Activated naive CD8-positive, alpha-beta T cell treated with anti-CD3 and anti-CD28 coated beads, Interleukin-2, amount 50 U/mL, for 24 hours (primary cell): ENCODE measurements at regions not wholly inside any gene's neighbourhood (a gene's known extent, or its start where the extent isn't known, plus 50 kb on each side); places are given as distances from the start of the nearest gene placed in this dataset.
"Not testable (repeated sequence)": the region's sequence is repeated elsewhere in the genome, so short reads cannot be mapped to it uniquely, and the experiment has no call there.

Experiments
- ATAC-seq: fragments of 150-1000 bp; cut with Tn5 transposase; one replicate; pipeline ENCODE4 v1.10.0; 2021
- DNase-seq: peaks from one replicate; pipeline ENCODE4 v3.0.0; 2021
- H3K27ac Mint-ChIP-seq: one replicate; pipeline ENCODE4 v1.8.0; 2021; ENCODE audit warnings: mild to moderate bottlenecking, mixed read lengths
- H3K27me3 Mint-ChIP-seq: one replicate; pipeline ENCODE4 v1.8.0; 2021; ENCODE audit warnings: mixed read lengths
- H3K36me3 Mint-ChIP-seq: one replicate; pipeline ENCODE4 v1.8.0; 2021; ENCODE audit warnings: low read depth, mixed read lengths
- H3K4me1 Mint-ChIP-seq: one replicate; pipeline ENCODE4 v1.8.0; 2021; ENCODE audit warnings: mixed read lengths
- H3K4me3 Mint-ChIP-seq: one replicate; pipeline ENCODE4 v1.8.0; 2021; ENCODE audit warnings: mild to moderate bottlenecking, moderate library complexity, mixed read lengths
- H3K9me3 Mint-ChIP-seq: one replicate; pipeline ENCODE4 v1.8.0; 2021; ENCODE audit warnings: mixed read lengths

DNA sequence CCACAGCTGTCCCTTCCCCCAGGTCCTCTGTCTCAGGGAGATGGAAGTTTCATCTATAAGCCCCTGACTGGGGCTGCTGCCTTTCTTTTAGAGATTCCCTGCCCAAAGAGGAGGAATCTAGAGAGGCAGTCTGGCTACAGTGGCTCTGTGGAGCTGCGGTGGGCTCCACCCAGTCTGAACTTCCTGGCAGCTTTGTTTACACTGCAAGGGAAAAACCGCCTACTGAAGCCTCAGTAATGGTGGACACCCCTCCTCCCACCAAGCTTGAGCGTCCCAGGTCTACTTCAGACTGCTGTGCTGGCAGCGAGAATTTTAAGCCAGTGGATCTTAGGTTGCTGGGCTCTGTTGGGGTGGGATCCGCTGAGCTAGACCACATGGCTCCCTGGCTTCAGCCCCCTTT lies 184.1 kb upstream of the SLC35B3 start:
- H3K4me1 Mint-ChIP-seq, H3K36me3 Mint-ChIP-seq, DNase-seq, ATAC-seq, H3K27ac Mint-ChIP-seq, H3K27me3 Mint-ChIP-seq, H3K4me3 Mint-ChIP-seq: not testable (repeated sequence)
- peaks cover 29% of the 10 kb centered on the region for H3K9me3 Mint-ChIP-seq

DNA sequence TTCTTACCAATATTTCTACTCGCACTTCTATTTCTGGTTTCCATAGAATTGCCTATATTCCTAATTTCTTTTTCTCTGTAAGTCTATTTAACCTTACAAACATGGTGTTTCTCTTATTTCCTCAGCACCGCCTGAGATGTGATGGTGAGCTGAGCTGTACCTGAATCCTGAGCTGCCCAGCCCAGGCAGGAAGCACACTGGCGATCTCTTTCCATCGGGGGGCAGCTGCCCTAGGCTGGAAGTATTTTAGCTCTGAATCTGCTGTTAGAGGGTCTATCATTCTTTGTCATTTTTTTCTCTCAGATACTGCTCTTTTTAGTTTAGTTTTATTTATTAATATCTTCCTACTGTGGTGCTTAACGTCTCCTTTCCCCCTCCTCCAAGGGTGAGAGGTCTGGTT lies 173.4 kb upstream of the SLC35B3 start:
- Mint-ChIP-seq H3K4me3 (no peak overlapping the region), H3K4me1 (no peaks in the 10 kb centered on the region), H3K36me3 (no peaks in the 10 kb centered on the region), H3K9me3 (peaks cover 16% of the 10 kb centered on the region), H3K27me3 (no peaks in the 10 kb centered on the region), H3K27ac (no peak overlapping the region)
- ATAC-seq (no peak), DNase-seq (no peak)

DNA sequence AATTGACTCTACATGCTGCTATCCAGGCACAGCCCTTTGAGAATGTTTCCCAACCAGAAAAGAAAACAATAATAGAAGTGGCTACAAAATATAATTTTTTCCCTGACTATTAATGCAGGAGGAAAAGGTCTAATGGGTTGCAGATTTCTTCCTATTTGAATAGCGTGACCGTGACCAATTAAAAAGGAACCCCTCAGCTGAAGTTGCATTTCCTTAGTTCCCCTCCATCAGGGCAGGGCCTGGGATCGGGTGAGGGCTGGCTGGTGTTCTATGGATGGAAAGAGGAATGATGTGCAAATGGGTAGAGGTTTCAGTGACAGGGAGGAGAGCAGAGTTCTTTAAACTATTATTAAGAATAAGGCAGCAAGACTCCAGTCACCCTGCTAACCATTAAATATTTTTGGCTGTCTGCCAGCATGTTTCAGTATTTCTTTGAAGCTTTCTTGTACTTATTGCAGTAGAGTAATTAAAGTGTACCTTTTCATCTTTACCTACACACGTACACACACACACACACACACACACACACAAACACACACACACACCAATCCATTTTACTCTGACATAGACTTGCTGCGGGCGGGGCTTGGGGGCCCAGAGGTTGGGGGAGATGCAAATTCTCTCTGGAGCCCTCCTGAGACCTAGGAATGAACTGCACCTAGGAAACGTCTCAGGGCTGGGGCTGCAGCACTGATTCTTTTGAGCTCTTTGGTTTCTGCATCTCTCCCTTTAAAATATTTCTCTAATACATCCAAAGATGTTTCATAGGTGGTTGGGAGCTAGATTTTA lies 154.8 kb upstream of the SLC35B3 start:
- Mint-ChIP-seq H3K4me1 (no peaks in the 10 kb centered on the region), H3K36me3 (no peaks in the 10 kb centered on the region), H3K27ac (no peak overlapping the region), H3K27me3 (no peaks in the 10 kb centered on the region), H3K9me3 (peaks cover 23% of the 10 kb centered on the region), H3K4me3 (no peak overlapping the region)
- ATAC-seq (no peak), DNase-seq (no peak)

DNA sequence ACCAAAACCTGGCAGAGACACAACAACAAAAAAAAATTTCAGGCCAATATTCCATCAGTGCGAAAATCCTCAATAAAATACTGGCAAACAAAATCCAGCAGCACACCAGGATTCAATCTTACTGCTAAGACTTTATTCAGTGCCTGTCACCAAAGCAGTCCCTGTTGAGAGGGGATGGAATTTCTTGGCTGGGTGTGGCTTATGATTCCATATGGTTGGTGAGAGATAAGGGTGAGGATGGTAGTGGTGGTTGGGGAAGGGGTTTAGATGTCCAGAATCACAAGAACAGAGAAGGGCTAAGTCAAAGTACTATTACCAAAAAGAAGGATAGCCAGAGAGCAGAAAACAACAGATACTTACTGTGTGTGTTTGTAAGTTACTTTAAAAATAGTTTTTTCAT lies 152.8 kb upstream of the SLC35B3 start:
- Mint-ChIP-seq H3K9me3 (peaks cover 13% of the 10 kb centered on the region), H3K36me3 (no peaks in the 10 kb centered on the region), H3K27me3 (no peaks in the 10 kb centered on the region), H3K4me1 (no peaks in the 10 kb centered on the region), H3K4me3 (no peak overlapping the region), H3K27ac (no peak overlapping the region)
- ATAC-seq, result no peak
- no peak for DNase-seq

DNA sequence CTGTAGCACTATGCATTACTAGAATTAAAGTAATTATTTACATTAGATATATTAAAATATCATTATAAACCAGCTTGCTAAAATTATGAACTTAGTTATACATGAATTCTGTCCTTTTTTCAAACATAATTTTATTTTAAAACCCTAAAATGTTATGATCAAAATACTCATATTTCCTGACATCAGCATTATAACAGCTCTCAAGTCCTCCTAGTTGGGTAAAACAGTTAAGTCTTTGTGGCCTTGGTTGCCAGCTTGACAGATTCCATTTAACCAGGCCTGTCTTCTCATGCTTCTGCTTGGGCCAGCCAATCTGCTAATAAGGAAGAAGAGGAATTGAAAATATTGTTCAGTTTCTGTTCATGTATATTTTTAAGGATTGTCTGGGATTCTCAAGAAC lies 147.9 kb upstream of the SLC35B3 start:
- no peak for DNase-seq
- Mint-ChIP-seq H3K36me3 (no peaks in the 10 kb centered on the region), H3K4me1 (no peaks in the 10 kb centered on the region), H3K27me3 (no peaks in the 10 kb centered on the region), H3K27ac (no peak overlapping the region), H3K4me3 (no peak overlapping the region), H3K9me3 (peaks cover 7% of the 10 kb centered on the region)
- ATAC-seq, result no peak

DNA sequence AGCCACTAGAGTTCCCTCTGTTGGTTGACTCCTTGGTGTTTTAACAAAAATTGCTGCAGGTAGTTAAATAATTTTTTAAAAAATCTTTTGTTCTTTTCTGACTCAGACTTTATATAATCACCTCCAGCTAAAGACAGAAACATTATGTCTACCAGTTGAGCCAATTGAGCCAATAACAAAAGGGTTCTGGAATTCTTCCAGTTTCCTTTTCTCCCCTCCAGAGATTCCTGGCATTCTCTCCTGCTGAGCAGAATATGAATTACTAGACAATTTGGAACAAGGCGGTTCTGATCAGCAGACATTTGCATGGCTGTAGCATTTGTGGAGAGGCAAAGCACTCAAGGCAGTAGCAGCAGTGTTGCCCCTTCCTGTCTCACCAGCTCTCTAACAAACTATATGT lies 144.0 kb upstream of the SLC35B3 start:
- H3K36me3 Mint-ChIP-seq, result no peaks in the 10 kb centered on the region
- no peaks in the 10 kb centered on the region for H3K9me3 Mint-ChIP-seq
- ATAC-seq (no peak), DNase-seq (no peak)
- H3K27ac Mint-ChIP-seq, result no peak overlapping the region
- no peak overlapping the region for H3K4me3 Mint-ChIP-seq
- no peaks in the 10 kb centered on the region for H3K4me1 Mint-ChIP-seq
- no peaks in the 10 kb centered on the region for H3K27me3 Mint-ChIP-seq

DNA sequence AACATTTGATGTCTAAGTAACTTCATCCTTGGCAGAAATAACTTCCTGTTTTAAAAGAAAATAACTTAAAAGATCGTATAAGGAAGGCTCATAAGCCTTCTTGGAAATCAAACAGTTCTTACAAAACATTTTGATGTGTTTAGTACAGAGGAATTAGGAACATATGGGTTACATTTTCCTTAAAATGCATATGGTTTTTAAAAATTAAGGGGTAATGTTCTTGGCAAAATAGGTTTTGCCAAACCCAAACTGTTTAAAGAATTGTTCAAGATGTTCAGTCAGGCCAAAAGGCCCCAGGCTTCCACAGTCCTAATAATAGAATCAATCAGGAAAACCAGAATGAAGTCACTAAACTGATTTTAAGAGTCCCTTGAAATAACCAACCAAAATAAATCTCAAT lies 142.7 kb upstream of the SLC35B3 start:
- H3K4me1 Mint-ChIP-seq, result no peaks in the 10 kb centered on the region
- no peak overlapping the region for H3K4me3 Mint-ChIP-seq
- H3K9me3 Mint-ChIP-seq, result no peaks in the 10 kb centered on the region
- H3K27ac Mint-ChIP-seq, result no peak overlapping the region
- DNase-seq (no peak), ATAC-seq (no peak)
- H3K27me3 Mint-ChIP-seq, result no peaks in the 10 kb centered on the region
- H3K36me3 Mint-ChIP-seq, result no peaks in the 10 kb centered on the region

DNA sequence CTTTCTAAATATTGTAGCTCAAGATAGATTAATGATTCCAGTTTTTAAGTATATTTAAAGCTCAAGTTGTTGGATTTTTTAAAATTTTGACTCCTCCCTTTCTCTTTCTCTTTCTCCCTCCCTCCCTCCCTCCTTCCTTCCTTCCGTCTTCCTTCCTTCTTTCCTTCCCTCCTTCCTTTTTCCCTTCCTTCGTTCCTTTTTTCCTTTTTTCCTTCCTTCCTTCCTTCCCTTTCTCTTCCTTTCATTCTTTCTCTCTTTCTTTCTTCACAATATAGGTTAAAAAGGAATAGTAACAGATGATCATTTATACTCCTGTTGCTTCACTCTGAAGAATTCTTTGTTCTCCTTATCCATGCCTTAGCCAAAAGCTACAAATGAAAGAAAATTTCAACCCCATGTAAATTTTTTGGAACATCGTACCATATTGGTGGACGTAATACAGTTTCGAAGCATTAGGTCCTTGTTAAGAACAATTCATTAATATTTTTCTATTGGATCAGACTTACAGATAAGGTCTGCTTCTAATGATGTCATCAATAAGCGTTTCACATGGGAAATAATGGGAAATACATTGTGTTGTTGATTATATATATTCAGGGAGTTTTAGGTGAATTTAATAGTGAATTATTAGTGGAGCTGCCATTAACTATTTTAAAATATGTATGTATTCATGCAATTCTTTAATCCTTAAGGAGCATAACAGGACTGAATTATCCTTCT lies 139.6 kb upstream of the SLC35B3 start:
- H3K36me3 Mint-ChIP-seq, result no peaks in the 10 kb centered on the region
- ATAC-seq, result no peak

DNA sequence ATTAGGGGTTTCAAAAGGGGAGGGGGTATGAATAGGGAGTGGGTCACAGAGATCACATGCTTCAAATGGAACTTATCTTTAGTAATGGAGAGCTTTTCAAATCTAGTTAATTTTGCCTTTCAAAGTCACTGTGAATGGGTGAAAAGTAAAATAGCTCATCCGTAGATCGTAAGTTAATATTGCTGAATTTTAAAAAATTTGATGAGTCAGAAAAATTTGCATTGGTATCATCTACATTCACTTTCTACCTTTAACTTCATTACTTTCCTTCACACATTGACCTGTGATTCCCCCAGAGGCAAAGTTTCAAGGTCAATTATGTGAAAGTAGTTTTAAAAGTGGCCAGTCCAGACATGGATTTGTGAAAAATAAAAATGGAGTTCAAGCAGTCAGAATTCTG lies 139.0 kb upstream of the SLC35B3 start:
- ATAC-seq, result no peak
- H3K4me3 Mint-ChIP-seq, result no peak overlapping the region
- no peaks in the 10 kb centered on the region for H3K27me3 Mint-ChIP-seq
- no peaks in the 10 kb centered on the region for H3K36me3 Mint-ChIP-seq
- H3K9me3 Mint-ChIP-seq, result peaks cover 5% of the 10 kb centered on the region
- DNase-seq, result no peak
- no peaks in the 10 kb centered on the region for H3K4me1 Mint-ChIP-seq
- H3K27ac Mint-ChIP-seq, result no peak overlapping the region

More for the DNA sequence above, 139.6 kb upstream of the SLC35B3 start:
- H3K4me1 Mint-ChIP-seq, result no peaks in the 10 kb centered on the region
- DNase-seq, result no peak
- H3K27me3 Mint-ChIP-seq, result no peaks in the 10 kb centered on the region
- H3K9me3 Mint-ChIP-seq, result no peaks in the 10 kb centered on the region
- H3K4me3 Mint-ChIP-seq, result no peak overlapping the region
- no peak overlapping the region for H3K27ac Mint-ChIP-seq

DNA sequence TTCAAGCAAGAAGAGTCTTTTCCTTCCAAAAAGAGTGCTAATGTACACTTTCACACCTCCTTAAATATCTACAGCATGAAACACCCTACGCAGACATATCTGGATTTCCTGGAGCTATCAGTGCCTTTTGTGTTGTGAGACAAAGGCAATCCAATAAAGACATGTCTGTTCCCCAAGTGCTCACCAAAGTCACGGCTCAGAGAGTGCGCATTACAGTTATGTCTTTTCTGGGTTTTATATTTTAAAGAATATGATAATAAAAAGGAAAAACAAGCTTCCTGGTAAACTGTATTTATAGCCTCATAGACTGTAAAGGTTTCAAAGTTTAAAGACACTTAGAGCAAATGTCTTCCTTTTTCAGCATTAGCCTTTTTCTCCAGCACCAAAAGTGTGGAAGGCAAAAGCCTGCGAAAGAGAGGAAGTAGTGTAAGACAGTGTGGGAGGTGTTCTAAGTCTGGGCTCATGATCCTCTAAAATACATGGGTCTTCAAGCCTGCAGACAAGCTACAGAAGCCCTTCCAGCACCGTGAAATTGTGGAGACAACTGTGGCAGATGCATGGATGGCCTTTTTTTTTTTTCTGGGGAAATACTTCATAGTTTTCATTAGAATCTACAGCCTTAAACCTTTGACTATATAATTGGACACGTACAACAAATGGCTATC lies 135.0 kb upstream of the SLC35B3 start:
- no peak overlapping the region for H3K4me3 Mint-ChIP-seq
- no peak for DNase-seq
- no peak overlapping the region for H3K27ac Mint-ChIP-seq
- no peaks in the 10 kb centered on the region for H3K36me3 Mint-ChIP-seq
- H3K27me3 Mint-ChIP-seq, result no peaks in the 10 kb centered on the region
- H3K4me1 Mint-ChIP-seq, result no peaks in the 10 kb centered on the region
- peaks cover 5% of the 10 kb centered on the region for H3K9me3 Mint-ChIP-seq
- ATAC-seq, result no peak

DNA sequence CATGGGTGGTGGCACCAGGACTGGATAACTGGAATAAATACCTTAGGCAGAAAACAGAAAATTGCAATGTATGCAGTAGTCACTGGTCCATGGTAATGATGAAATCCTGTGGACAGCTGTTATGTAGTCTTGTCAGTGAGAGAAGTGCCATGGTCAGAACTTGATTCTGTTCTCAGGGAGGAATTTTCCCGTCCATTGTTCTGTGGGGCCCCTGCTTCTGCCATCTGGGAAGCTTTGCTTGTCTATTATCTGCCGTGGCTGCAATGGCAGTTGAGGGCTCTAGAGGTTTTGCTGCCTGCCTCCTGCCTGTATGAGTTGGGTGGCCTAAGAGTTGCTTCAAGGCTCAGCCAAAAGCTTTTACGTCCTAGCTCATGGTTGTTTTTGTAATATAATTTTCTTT lies 126.8 kb upstream of the SLC35B3 start:
- DNase-seq (no peak), ATAC-seq (no peak)
- Mint-ChIP-seq H3K36me3 (no peaks in the 10 kb centered on the region), H3K4me1 (no peaks in the 10 kb centered on the region), H3K9me3 (no peaks in the 10 kb centered on the region), H3K4me3 (no peak overlapping the region), H3K27ac (no peak overlapping the region), H3K27me3 (no peaks in the 10 kb centered on the region)

DNA sequence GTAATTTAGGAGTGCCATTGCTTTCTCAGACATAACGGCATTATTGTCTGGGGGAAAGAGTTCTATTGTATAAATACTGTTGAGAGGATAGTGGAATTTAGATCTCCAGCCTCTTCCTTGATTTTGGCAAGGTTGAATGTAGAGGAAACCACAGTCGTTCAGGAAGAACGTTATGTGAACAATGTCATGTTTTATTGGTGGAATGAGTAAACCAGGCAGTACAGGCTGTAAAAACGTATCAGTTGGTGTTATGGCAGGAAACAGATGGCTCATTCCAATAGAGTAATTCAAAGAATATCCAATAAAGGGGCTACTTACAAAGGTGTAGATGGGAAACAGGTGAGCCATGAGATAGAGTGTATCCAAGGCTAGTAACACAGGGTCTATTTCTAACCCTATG lies 123.6 kb upstream of the SLC35B3 start:
- ATAC-seq, result no peak
- Mint-ChIP-seq H3K27me3 (no peaks in the 10 kb centered on the region), H3K9me3 (no peaks in the 10 kb centered on the region), H3K4me1 (no peaks in the 10 kb centered on the region), H3K27ac (no peak overlapping the region), H3K36me3 (no peaks in the 10 kb centered on the region), H3K4me3 (no peak overlapping the region)
- DNase-seq, result no peak

DNA sequence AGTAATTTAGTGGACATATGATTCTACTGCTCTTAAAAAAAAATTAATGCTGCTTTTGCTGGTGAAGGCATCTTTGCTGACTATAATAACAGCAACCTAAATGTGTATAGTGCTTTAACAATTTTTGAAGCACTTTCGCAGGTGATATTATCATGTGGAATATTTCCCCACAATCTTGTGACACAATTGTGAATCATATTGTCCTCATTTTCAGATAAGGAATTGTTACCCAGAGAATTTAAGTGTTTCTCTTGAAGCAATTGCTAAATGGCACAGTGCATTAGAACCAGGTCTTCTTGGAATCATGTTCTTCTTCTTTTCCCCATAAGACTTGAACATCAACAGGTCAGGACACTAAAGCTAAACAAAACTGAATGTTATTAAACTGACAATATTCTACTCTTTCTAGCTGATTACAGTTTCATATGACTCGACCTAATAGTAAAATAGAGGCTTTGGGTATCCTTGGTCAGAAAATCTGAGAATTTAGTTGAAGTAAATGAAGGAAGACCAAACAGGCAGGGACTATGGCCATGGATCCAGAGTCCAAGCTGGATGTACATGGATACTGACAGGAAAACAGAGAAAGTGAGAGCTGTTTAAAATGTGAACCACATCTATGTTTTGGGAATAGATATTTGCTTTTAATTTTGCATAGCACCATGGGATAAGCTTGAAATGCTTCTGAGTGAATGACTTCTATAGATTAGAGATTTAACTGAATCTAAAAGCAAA lies 121.8 kb upstream of the SLC35B3 start:
- Mint-ChIP-seq H3K9me3 (no peaks in the 10 kb centered on the region), H3K27ac (no peak overlapping the region), H3K4me3 (no peak overlapping the region), H3K27me3 (no peaks in the 10 kb centered on the region), H3K4me1 (no peaks in the 10 kb centered on the region), H3K36me3 (no peaks in the 10 kb centered on the region)
- DNase-seq (no peak), ATAC-seq (no peak)

DNA sequence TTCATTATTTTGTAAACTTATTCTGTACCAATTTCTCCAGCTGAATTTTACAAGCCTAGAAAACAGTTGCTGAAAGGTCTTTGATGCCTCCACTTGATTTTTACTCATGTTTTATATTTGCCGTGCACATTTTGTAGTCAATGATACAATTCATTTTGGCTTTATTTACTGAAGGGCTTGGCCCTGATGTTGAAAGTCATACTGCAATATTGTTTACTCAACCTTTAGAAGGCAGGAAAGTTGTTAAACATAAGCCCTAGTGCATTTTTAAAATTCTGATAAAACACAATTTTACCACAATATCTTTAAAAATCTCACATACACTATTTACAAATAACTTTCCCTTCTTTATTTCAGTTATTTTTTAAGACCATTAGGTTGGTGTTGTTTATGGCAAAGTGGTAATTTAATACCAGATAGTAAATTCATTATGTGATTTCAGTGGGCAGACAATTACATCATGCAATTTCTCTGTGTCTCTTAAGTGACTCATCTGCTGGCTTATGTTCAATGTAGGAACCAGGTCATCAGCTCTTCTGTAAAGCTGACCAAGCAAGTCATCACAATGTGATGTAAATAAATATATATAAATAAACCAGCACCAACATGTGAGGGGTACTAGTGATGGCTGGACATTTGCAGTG lies 121.1 kb upstream of the SLC35B3 start:
- ATAC-seq, result no peak
- Mint-ChIP-seq H3K27ac (no peak overlapping the region), H3K9me3 (no peaks in the 10 kb centered on the region), H3K27me3 (no peaks in the 10 kb centered on the region), H3K4me3 (no peak overlapping the region), H3K4me1 (no peaks in the 10 kb centered on the region), H3K36me3 (no peaks in the 10 kb centered on the region)
- DNase-seq, result no peak
